GM23248 (cell line): ENCODE measurements at regions not wholly inside any gene's neighbourhood (a gene's known extent, or its start where the extent isn't known, plus 50 kb on each side); places are given as distances from the start of the nearest gene placed in this dataset.
"Not testable (repeated sequence)": the region's sequence is repeated elsewhere in the genome, so short reads cannot be mapped to it uniquely, and the experiment has no call there.

Source experiments
- EZH2 ChIP-seq: fragments of 200-600 bp; sonication (generic); IDR thresholded peaks from 2 replicates; pipeline ENCODE4 v1.6.1; 2018; ENCODE audit warnings: antibody characterized with exemption, mild to moderate bottlenecking; ENCODE audit not compliant: insufficient read depth, poor library complexity, severe bottlenecking
- EZH2phosphoT487 ChIP-seq: fragments of 200-600 bp; sonication (generic); IDR thresholded peaks from 2 replicates; pipeline ENCODE4 v1.6.1; 2018; ENCODE audit warnings: antibody characterized with exemption, moderate library complexity, mild to moderate bottlenecking, low read depth; ENCODE audit not compliant: insufficient read depth

GRCh38 chr7:106342049-106342448, 57.3 kb upstream of the NAMPT start:
- not testable (repeated sequence) for TF ChIP-seq EZH2phosphoT487, EZH2
